Endothelial cell of umbilical vein (primary cell): ENCODE measurements at regions not wholly inside any gene's neighbourhood (a gene's known extent, or its start where the extent isn't known, plus 50 kb on each side); places are given as distances from the start of the nearest gene placed in this dataset.
"Not testable (repeated sequence)": the region's sequence is repeated elsewhere in the genome, so short reads cannot be mapped to it uniquely, and the experiment has no call there.

Experiments used
- EZH2 ChIP-seq: IDR thresholded peaks from 2 replicates; pipeline ENCODE4 v1.6.1; 2012; ENCODE audit warnings: borderline replicate concordance, low read depth, mild to moderate bottlenecking, moderate library complexity, low read length, inconsistent platforms; ENCODE audit not compliant: severe bottlenecking
- FOS ChIP-seq: IDR thresholded peaks from 2 replicates; pipeline ENCODE4 v1.6.1; 2011; ENCODE audit warnings: mild to moderate bottlenecking, low read length, moderate library complexity, borderline replicate concordance; ENCODE audit not compliant: insufficient read depth
- GATA2 ChIP-seq: IDR thresholded peaks from 2 replicates; pipeline ENCODE4 v1.7.0; 2011; ENCODE audit warnings: low read depth, mild to moderate bottlenecking, moderate library complexity, mixed read lengths, low read length; ENCODE audit not compliant: insufficient read length, insufficient read depth
- JUN ChIP-seq: IDR thresholded peaks from 2 replicates; pipeline ENCODE4 v1.6.1; 2011; ENCODE audit warnings: borderline replicate concordance, low read depth; ENCODE audit not compliant: insufficient read length, insufficient read depth
- MAX ChIP-seq: IDR thresholded peaks from 2 replicates; pipeline ENCODE4 v1.6.1; 2011; ENCODE audit not compliant: insufficient read depth, insufficient read length
- MYC ChIP-seq: IDR thresholded peaks from one replicate; pipeline ENCODE4 v1.6.1; 2011; ENCODE audit warnings: mild to moderate bottlenecking, low read depth, low read length
- POLR2A ChIP-seq: IDR thresholded peaks from 2 replicates; pipeline ENCODE4 v1.6.1; 2012; ENCODE audit warnings: low read depth, mild to moderate bottlenecking, control low read depth, low read length
- POLR2AphosphoS5 ChIP-seq: IDR thresholded peaks from 2 replicates; pipeline ENCODE4 v1.6.1; 2012; ENCODE audit warnings: low read depth, mild to moderate bottlenecking, control low read depth, low read length, moderate library complexity; ENCODE audit not compliant: insufficient read depth
- TF ChIP-seq, protein P1 (sequence below), 2 donors: IDR thresholded peaks; 1 replicate in 1 of 2; 2 replicates in 1 of 2; pipeline ENCODE4 v1.5.1; 2011; ENCODE audit warnings: low read length in 2 of 2, mild to moderate bottlenecking in 2 of 2, moderate library complexity in 2 of 2, control low read depth in 1 of 2, inconsistent platforms in 1 of 2, low read depth in 1 of 2; ENCODE audit not compliant: insufficient read depth in 1 of 2; ENCODE audit errors: extremely low read depth in 1 of 2

- TF ChIP-seq POLR2AphosphoS5, POLR2A, EZH2, JUN, MYC, FOS, MAX, GATA2: not testable (repeated sequence)
- TF ChIP-seq, protein P1, sequence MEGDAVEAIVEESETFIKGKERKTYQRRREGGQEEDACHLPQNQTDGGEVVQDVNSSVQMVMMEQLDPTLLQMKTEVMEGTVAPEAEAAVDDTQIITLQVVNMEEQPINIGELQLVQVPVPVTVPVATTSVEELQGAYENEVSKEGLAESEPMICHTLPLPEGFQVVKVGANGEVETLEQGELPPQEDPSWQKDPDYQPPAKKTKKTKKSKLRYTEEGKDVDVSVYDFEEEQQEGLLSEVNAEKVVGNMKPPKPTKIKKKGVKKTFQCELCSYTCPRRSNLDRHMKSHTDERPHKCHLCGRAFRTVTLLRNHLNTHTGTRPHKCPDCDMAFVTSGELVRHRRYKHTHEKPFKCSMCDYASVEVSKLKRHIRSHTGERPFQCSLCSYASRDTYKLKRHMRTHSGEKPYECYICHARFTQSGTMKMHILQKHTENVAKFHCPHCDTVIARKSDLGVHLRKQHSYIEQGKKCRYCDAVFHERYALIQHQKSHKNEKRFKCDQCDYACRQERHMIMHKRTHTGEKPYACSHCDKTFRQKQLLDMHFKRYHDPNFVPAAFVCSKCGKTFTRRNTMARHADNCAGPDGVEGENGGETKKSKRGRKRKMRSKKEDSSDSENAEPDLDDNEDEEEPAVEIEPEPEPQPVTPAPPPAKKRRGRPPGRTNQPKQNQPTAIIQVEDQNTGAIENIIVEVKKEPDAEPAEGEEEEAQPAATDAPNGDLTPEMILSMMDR (IDR thresholded peaks at IDR 0.05; ENCODE audit: extremely low read depth in 1 of 2, insufficient read depth in 1 of 2, low read depth in 1 of 2, low read length in 2 of 2): not testable (repeated sequence)
Observed at GRCh38 chrY:9666204-9666603, 138.5 kb downstream of the TSPY10 start.
